GM19467 (cell line): ENCODE measurements at regions not wholly inside any gene's neighbourhood (a gene's known extent, or its start where the extent isn't known, plus 50 kb on each side); places are given as distances from the start of the nearest gene placed in this dataset.

Experiments
- ATAC-seq: cut with Tn5 transposase; IDR thresholded peaks from one replicate; pipeline ENCODE4 v1.9.1; 2021; ENCODE audit warnings: mild to moderate bottlenecking, moderate library complexity; ENCODE audit not compliant: unreplicated experiment

DNA sequence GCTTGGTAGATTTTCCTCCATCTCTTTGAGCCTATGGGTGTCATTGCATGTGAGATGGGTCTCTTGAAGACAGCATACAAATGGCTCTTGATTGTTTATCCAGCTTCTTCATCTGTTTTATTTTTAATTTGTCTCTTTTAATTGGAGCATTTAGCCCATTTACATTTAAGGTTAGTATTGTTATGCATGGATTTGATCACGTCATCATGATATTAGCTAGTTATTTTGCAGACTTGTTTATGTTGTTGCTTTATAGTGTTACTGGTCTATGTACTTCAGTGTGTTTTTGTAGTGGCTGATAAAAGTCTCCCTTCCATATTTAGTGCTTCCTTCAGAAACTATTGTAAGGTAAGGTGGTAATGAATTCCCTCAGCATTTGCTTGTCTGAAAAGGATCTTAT, 78.6 kb upstream of the RGMB start:
- ATAC-seq, result no peak

DNA sequence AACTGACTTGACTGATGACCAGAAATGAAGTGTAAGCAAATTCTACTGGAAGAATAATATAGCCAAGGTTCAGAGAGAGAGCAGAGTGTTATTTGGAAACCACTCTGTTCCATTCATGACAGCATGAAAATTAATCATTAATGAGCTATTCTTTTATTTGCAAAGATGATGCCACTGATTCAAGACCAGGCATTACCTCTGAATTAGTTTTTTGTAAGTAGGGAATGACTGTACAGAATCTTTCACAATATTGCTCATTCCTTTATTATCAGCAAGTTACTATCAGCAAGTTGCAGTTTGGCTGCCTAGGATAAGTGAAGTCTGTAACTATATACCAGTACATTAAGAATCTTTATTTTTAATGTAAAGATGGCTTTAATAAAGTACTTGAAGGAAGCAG, 75.1 kb upstream of the RGMB start:
- no peak for ATAC-seq

DNA sequence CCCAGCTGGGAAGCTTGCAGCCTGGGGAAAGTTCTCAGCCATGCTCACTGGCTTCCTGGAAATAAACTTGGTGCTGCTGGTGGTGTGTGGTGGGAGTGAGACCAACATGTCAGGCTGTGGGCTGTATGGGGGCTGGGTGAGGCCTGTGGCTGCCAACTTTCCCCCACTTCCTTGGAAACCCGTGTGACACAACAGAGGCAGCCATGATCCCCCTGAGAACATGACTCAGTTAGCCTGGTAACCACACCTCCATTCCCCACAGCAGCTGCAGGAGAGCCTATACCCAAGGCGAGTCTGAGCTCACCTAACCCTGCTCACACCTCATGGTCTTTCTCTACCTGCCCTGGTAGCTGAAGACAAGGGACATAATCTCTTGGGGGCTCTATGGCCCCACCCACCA, 72.7 kb upstream of the RGMB start:
- no peak for ATAC-seq

DNA sequence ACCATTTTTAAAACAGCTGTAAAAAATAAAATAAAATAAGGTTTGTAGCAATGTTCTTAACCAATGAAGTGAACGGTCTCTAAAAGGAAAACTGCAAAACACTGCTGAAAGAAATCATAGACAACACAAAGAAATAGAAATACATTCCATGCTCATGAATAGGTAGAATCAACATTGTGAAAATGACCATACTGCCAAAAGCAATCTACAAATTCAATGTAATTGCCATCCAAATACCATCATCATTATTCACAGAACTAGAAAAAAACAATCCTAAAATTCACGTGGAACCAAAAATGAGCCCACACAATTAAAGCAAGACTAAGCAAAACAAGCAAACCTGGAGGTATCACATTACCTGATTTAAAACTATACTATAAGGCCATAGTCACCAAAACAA, 67.6 kb upstream of the RGMB start:
- ATAC-seq, result no peak

DNA sequence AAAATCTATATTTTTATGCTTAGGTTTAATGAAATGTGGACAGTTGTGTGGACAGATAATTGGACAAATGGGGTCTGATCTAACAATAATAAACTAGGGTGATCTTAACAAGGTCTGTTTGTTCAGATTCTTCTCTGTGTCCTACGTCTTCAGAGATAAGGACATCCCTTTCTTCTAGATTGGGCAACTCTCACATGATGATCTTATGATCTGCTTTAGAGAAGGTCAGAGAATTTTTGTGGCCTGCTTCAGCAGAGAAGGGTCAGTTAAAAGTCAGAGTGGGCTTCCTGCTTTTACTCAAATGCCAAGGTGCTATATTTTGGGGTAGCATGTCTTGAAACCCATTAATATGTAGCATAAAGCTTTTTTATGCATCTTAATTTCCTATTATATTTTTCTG, 63.8 kb upstream of the RGMB start:
- no peak for ATAC-seq

GRCh38 chr5:98713027-98713426, 60.4 kb upstream of the RGMB start:
- no peak for ATAC-seq

DNA sequence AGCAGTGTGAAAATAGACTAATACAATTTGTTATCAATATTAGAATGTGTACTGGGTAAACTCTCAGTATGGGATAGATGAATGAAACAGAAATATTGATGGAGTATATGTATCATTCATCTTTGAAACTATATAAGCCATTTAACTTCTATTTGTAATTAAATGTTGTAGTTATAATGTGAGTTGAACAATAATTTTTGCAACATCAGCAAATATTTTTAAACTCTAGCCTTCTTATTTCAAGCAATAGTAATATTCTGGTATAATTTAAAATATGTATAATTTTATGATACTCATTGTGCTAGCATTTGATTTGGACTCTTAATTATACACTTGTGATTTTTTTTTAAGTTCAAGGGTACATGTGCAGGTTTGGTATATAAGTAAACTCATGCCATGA, 59.6 kb upstream of the RGMB start:
- ATAC-seq, result no peak

- no peak for ATAC-seq
These were observed 58.7 kb upstream of the RGMB start for GRCh38 chr5:98714710-98715288.

DNA sequence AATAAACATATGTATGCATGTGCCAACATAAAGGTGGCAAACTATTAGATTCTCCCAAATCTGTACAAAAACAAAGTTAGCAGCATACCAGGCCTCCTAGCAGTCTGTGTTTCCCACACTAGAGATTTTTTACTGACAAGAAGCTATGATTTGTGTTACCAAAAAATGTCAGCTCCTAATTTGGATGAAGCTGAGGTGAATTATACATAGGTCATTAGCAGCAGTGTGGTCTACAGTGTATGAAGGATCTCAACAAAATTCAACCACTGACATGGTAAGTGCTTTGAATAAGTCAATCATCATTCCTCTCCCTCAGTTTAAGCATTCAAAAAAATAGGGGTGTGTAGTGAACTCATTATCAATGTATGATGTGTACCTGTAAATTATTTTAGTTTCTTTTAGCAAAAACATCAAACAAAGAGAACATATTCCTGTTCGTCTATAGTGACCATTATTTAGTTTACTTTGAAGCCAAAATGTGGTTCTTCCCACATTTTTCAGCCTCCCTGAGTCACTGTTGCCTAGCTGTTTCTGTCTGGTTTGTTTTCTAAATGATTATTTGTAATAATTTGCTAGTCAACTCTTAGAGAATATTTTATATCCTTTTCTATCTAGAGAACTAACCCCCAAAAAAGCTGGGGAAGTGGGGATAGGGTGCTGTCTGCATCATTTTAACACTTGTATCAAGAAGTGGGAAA, 52.1 kb upstream of the RGMB start:
- ATAC-seq, result no peak

- no peak for ATAC-seq
These were observed 51.3 kb upstream of the RGMB start for GRCh38 chr5:98722188-98722587.

DNA sequence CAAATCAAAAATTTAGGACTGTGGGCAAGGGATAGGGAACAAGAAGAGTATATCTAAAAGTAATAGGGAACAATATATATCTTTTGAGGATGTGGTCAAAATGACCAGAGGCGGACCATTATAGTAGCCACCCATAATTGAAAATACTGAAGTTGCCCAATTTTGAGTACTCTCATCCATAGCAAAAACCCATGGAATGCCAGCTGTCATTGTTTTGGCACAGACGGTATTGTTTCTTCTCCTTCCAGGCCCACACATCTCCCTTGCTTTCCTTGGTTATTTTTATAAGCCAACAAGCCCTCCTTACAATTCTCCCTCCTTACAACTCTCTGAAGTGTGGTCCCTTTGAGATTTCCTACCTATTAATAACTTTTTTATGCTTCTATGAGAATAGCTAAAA, 50.4 kb upstream of the RGMB start:
- no peak for ATAC-seq
